Mammary epithelial cell (primary cell): ENCODE measurements at regions not wholly inside any gene's neighbourhood (a gene's known extent, or its start where the extent isn't known, plus 50 kb on each side); places are given as distances from the start of the nearest gene placed in this dataset.

Source experiments
- EZH2 ChIP-seq: IDR thresholded peaks from 2 replicates; pipeline ENCODE4 v1.6.1; 2012; ENCODE audit warnings: low read length, inconsistent platforms, borderline replicate concordance
- TF ChIP-seq, protein P1 (sequence below), 2 donors: IDR thresholded peaks in 1 of 2; conservative IDR thresholded peaks in 1 of 2; 2 replicates each; pipeline ENCODE4 v1.5.1; 2011 to 2012; ENCODE audit warnings: inconsistent platforms in 2 of 2, low read length in 2 of 2, mild to moderate bottlenecking in 2 of 2, control low read depth in 1 of 2, low read depth in 1 of 2; ENCODE audit not compliant: insufficient read depth in 1 of 2; ENCODE audit errors: extremely low read depth in 1 of 2

DNA sequence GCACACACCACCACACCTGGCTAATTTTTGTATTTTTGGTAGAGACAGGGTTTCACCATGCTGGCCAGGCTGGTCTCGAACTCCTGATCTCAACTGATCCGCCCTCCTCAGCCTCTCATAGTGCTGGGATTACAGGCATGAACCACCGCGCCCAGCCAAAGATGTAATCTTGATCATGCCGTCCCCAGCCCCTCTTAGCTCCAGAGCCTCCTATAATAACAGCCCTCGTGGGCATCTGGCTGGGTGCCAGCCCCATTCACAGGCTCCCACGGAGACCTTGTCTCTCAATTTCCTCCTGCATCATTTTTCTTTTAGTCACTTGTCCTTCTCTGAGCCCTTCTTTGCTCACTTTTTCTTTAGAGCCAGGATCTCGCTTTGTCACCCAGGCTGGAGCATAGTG lies 94.2 kb downstream of the KATNIP start:
- no peak for TF ChIP-seq EZH2
- TF ChIP-seq, protein P1, sequence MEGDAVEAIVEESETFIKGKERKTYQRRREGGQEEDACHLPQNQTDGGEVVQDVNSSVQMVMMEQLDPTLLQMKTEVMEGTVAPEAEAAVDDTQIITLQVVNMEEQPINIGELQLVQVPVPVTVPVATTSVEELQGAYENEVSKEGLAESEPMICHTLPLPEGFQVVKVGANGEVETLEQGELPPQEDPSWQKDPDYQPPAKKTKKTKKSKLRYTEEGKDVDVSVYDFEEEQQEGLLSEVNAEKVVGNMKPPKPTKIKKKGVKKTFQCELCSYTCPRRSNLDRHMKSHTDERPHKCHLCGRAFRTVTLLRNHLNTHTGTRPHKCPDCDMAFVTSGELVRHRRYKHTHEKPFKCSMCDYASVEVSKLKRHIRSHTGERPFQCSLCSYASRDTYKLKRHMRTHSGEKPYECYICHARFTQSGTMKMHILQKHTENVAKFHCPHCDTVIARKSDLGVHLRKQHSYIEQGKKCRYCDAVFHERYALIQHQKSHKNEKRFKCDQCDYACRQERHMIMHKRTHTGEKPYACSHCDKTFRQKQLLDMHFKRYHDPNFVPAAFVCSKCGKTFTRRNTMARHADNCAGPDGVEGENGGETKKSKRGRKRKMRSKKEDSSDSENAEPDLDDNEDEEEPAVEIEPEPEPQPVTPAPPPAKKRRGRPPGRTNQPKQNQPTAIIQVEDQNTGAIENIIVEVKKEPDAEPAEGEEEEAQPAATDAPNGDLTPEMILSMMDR (conservative IDR thresholded peaks at IDR 0.05 in 1 of 2, IDR thresholded peaks at IDR 0.05 in 1 of 2; ENCODE audit: extremely low read depth in 1 of 2, insufficient read depth in 1 of 2, low read depth in 1 of 2, low read length in 2 of 2), result no peak
